ENCODE measurements at regions not wholly inside any gene's neighbourhood (a gene's known extent, or its start where the extent isn't known, plus 50 kb on each side); places are given as distances from the start of the nearest gene placed in this dataset.

DNA sequence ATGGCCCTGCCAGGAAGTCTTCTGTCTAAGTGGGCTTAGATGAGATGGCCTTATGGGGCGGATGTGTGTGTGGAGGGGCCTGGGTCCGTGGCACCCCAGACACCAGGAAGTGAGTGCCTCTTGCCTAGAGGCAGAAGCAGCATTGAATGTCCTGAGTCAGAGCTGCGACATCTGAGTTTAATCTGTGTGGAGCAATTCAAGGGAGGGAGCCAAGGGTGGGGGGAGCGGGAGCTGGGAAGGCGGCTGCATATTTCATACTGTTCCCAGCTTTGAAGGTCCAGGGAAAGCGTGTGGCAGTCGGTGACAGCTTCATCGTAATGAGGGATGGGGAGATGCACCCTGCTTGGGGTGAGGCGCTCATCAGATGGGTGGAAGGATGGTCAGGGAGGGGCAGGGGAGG lies 73.5 kb upstream of the THY1 start:
- TF ChIP-seq, protein P1, sequence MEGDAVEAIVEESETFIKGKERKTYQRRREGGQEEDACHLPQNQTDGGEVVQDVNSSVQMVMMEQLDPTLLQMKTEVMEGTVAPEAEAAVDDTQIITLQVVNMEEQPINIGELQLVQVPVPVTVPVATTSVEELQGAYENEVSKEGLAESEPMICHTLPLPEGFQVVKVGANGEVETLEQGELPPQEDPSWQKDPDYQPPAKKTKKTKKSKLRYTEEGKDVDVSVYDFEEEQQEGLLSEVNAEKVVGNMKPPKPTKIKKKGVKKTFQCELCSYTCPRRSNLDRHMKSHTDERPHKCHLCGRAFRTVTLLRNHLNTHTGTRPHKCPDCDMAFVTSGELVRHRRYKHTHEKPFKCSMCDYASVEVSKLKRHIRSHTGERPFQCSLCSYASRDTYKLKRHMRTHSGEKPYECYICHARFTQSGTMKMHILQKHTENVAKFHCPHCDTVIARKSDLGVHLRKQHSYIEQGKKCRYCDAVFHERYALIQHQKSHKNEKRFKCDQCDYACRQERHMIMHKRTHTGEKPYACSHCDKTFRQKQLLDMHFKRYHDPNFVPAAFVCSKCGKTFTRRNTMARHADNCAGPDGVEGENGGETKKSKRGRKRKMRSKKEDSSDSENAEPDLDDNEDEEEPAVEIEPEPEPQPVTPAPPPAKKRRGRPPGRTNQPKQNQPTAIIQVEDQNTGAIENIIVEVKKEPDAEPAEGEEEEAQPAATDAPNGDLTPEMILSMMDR (IDR thresholded peaks at IDR 0.05): no peak
- TF ChIP-seq POLR2A (IDR thresholded peaks at IDR 0.05): no peak
